Body of pancreas (tissue), 4 donors: ENCODE measurements at regions not wholly inside any gene's neighbourhood (a gene's known extent, or its start where the extent isn't known, plus 50 kb on each side); places are given as distances from the start of the nearest gene placed in this dataset.

ENCODE experiments used
- POLR2A ChIP-seq, 3 donors: fragments of 450-650 bp; IDR thresholded peaks; one replicate each; pipeline ENCODE4 v1.6.1; 2016; ENCODE audit warnings: antibody characterized with exemption in 3 of 3, mild to moderate bottlenecking in 2 of 3
- TF ChIP-seq, protein P1 (sequence below), 7 experiments: fragments of 450-650 bp in 4 of 7; fragments of 200-600 bp in 3 of 7; sonication (generic) in 3 of 7; IDR thresholded peaks; one replicate each; pipeline ENCODE4 v1.5.1; 2016 to 2019; ENCODE audit warnings: antibody characterized with exemption in 7 of 7

DNA sequence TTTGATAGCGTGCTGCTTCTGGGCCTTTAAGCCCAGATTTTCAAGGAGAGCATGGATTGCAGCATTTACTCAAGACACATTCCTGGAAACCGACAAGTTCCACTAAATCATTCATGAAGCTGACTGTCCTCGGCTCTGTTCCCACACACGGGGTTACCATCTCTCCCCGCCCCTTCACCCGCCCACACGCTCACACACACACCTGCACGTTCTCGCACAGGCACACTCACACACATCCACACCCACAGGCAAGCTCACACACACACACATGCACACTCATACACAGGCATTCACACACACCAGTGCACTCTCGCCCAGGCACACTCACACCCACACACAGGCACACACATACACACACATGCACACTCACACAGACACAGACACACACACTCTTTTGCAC, 150.0 kb upstream of the AGAP1 start:
- no peak for TF ChIP-seq POLR2A (IDR thresholded peaks at IDR 0.05)
- TF ChIP-seq, protein P1, sequence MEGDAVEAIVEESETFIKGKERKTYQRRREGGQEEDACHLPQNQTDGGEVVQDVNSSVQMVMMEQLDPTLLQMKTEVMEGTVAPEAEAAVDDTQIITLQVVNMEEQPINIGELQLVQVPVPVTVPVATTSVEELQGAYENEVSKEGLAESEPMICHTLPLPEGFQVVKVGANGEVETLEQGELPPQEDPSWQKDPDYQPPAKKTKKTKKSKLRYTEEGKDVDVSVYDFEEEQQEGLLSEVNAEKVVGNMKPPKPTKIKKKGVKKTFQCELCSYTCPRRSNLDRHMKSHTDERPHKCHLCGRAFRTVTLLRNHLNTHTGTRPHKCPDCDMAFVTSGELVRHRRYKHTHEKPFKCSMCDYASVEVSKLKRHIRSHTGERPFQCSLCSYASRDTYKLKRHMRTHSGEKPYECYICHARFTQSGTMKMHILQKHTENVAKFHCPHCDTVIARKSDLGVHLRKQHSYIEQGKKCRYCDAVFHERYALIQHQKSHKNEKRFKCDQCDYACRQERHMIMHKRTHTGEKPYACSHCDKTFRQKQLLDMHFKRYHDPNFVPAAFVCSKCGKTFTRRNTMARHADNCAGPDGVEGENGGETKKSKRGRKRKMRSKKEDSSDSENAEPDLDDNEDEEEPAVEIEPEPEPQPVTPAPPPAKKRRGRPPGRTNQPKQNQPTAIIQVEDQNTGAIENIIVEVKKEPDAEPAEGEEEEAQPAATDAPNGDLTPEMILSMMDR (IDR thresholded peaks at IDR 0.05) = no peak
